ENCODE measurements at regions not wholly inside any gene's neighbourhood (a gene's known extent, or its start where the extent isn't known, plus 50 kb on each side); places are given as distances from the start of the nearest gene placed in this dataset.

GRCh38 chr10:43872644-43873043 lies 224.0 kb upstream of the ZNF32 start:
- TF ChIP-seq, protein P1, sequence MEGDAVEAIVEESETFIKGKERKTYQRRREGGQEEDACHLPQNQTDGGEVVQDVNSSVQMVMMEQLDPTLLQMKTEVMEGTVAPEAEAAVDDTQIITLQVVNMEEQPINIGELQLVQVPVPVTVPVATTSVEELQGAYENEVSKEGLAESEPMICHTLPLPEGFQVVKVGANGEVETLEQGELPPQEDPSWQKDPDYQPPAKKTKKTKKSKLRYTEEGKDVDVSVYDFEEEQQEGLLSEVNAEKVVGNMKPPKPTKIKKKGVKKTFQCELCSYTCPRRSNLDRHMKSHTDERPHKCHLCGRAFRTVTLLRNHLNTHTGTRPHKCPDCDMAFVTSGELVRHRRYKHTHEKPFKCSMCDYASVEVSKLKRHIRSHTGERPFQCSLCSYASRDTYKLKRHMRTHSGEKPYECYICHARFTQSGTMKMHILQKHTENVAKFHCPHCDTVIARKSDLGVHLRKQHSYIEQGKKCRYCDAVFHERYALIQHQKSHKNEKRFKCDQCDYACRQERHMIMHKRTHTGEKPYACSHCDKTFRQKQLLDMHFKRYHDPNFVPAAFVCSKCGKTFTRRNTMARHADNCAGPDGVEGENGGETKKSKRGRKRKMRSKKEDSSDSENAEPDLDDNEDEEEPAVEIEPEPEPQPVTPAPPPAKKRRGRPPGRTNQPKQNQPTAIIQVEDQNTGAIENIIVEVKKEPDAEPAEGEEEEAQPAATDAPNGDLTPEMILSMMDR (conservative IDR thresholded peaks at IDR 0.05): no peak
- no peak for TF ChIP-seq ZFX (IDR thresholded peaks at IDR 0.05)
